Stimulated activated CD4-positive, alpha-beta T cell treated with anti-CD3 and anti-CD28 coated beads, Interleukin-2, amount 100 ng/mL, for 24 hours (primary cell): ENCODE measurements at regions not wholly inside any gene's neighbourhood (a gene's known extent, or its start where the extent isn't known, plus 50 kb on each side); places are given as distances from the start of the nearest gene placed in this dataset.
A peak's percentile ranks its signal among the peaks of the same experiment; 100 is the strongest.
"Not testable (repeated sequence)": the region's sequence is repeated elsewhere in the genome, so short reads cannot be mapped to it uniquely, and the experiment has no call there.

Experiments
- DNase-seq, 2 donors: peaks; one replicate each; pipeline ENCODE4 v3.0.0-alpha.2; 2020

GRCh38 chr5:160479220-160479619, 57.6 kb downstream of the PTTG1 start:
- DNase-seq = no peak

DNA sequence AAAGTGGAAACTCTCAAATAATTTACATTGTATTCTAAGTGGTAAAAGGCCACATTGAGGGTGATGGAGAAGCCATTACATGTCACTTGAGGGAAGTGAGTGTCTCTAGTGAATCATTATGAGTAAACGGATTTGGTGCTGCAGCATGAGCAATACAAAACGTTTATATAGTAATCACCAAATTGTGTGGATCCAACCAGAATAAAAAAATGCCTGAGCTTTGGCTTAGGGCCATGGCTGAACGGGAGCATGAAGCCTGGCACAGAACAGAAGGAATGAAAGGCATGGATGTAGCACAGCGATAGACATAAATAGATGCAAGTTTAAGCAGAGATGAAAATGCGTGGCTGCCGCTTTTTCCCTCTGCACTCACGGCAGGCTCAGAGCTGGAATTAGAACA, 58.3 kb downstream of the PTTG1 start:
- DNase-seq = no peak

DNA sequence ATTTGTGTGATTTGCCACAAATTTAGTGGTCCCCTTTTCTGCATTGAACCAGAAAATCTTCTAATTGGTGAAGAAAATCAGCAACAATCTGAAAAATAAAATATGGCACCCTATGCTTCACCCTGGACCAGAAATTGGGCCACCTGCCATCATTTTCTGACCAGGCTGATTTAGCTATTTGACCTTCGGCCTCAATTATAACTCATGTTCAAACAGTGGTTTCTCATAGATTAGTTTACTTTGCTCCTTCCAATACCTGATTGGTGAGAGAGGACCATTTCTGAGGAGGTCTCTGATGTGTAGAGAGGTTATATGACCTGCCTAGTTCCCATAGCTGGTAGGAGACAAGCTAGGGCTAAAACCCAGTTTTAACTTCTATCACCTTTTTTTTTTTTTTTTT, 59.0 kb downstream of the PTTG1 start:
- DNase-seq = no peak

DNA sequence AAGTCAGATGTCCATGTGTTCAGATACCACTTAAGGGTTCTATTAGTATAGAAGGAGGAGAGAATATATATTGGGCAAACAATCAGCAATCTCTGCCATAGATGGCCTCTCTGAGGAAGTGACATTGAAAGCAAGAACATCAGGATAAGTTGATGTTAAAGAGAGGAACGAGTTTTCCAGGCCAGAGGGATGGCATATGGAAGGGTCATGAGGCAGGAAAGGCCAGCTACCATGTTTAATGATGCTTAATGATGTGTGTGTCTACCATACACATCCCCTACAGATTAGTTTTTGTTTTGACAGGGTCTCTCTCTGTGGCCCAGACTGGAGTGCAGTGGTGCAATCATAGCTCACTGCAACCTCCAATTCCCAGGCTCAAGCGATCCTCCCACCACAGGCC, 63.0 kb downstream of the PTTG1 start:
- no peak for DNase-seq

DNA sequence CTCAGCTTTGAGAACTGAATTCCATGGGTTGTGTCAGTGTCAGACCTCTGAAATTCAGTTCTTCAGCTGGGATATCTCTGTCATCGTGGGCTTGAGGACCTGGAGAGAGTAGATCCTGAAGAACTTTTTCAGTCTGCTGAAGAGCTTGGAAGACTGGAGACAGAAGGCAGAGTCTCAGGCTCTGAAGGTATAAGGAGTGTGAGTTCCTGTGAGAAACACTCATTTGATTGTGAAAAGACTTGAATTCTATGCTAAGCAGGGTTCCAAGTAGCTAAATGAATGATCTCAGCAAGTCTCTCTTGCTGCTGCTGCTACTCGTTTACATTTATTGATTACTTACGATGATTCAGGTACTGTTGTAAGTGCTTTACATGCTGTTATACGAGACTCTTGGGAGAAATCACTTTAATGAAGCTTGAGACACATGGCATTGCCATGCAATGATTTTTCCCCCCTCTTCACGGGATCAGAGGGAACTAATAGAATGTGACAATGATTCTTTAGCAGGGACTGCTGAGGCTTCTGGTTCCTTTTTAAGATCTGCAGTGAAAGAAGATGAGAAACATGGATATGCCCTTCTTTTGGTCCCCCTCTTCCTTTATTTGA, 63.8 kb downstream of the PTTG1 start:
- no peak for DNase-seq

GRCh38 chr5:160486573-160486972, 64.9 kb downstream of the PTTG1 start:
- no peak for DNase-seq

DNA sequence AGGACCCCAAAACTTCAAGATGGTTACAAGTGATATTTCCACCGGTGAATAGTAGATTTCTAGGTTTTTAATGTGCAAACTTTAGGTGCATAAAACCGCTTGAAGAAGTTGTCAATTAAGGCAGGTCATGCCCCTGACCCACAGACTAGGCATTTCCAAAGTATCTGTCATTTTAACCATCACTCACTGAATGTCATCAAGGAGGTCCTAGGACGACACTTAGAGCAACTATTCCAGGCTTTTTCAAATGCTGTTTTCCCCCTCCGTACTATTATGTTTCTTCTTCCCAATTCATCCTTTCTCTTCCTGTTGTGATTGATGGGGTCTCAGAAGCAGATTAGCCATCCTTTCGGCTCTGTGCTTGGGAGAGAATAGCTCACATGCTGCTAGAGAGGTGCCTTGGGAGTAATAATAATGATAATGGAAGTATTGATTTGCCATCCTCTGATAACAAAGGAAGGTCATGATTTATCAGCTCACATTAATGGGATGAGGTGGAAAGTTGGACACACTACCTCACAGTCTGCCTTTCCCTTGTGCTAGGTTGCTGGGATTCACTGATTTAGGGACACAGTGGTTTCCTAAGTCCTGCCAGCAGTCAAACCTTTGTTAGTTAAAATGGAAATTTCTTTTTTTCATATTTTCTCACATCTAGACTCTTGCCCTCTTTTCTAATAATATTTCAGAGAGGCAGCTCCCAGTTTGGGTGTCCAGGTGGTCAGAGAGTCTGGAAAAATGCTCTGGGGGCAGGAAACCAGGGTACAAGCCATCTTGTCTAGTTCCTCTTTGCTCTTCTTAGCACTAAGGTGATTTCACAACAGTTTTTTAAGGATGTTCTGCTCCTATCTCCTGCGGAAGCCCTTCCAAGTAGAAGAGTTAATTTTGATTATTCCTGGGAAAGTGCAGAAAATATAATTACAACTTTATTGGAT, 67.0 kb downstream of the PTTG1 start:
- DNase-seq = no peak

GRCh38 chr5:160491438-160491837, 69.8 kb downstream of the PTTG1 start:
- DNase-seq = no peak

GRCh38 chr5:160492565-160492964, 70.9 kb downstream of the PTTG1 start:
- DNase-seq = no peak

DNA sequence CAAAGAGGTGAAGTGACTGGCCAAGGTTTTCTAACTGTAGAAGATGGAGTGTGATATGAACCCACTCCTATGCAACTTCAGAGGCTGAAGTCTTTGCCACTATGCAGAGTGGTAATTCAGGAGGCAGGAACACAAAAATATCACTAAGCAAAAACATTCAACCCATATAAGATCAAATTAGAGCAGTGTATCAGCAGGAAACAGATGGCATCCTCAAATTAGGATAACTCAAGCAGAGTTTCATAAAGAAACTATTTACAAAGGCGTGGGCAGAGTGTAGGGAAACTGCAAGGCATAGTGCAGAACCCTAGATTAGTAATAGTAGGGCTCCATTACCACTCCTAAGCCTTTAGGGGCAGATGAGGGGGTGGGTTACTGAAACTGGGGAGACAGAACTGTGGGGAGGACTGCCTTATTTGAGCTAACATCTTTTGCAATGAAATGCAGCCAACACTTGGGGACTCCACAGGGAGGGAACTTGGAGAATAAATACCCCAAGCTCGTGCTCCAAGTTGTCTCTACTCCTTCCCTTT, 72.2 kb downstream of the PTTG1 start:
- no peak for DNase-seq

DNA sequence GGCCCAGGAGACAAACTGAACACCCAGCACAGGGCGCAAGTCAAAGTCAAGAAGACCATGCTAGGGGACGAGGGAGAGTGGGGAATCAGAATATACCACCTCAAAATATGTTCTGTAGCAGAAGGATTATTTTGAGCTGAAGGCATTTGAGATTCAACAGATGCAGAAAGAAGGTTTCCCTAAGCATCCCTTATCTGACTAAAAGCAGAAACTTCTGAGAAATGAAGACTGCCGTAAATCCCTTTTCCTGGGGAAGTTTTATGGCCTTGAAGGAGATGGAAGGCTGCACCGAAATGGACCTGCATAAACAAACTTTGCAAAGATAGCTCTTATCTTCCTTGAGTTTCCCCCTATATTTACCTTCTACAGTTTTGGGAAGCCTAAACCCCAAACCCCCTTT, 72.8 kb downstream of the PTTG1 start:
- DNase-seq = no peak

GRCh38 chr5:160496334-160496733, 74.7 kb downstream of the PTTG1 start:
- DNase-seq = peak in 1 of 2 donors; percentile 37

DNA sequence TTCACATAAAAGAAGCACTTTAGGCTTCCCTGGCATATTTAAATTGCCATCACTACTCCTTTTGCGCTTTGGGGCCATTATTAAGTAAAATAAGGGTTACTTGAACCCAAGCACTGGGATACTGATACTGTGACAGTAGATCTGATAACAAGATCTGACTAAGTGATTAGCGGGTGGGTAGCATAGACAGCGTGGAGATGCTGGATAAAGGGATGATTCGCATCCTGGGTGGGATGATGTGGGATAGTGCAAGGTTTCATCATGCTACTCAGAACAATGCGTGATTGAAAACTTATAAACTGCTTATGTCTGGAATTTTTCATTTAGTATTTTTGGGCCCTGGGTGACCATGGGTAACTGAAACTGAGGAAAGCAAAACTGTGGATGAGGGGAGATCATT, 75.1 kb downstream of the PTTG1 start:
- DNase-seq = no peak

- no peak for DNase-seq
These were observed 76.2 kb downstream of the PTTG1 start for GRCh38 chr5:160497878-160498277.

- not testable (repeated sequence) for DNase-seq
These were observed 76.9 kb downstream of the PTTG1 start for GRCh38 chr5:160498441-160499043.

- DNase-seq = no peak
These were observed 79.4 kb downstream of the PTTG1 start for GRCh38 chr5:160500786-160501779.

- DNase-seq = no peak
These were observed 83.3 kb downstream of the PTTG1 start for GRCh38 chr5:160504906-160505305.

- DNase-seq = peak; percentile 65 to 66
These were observed 84.7 kb downstream of the PTTG1 start for GRCh38 chr5:160506006-160507004.

- DNase-seq = peak; percentile 35 to 36
These were observed 85.6 kb downstream of the PTTG1 start for GRCh38 chr5:160507221-160507721.

GRCh38 chr5:160508780-160509361, 87.2 kb downstream of the PTTG1 start:
- DNase-seq = peak; percentile 54 to 60
